ENCODE measurements at regions not wholly inside any gene's neighbourhood (a gene's known extent, or its start where the extent isn't known, plus 50 kb on each side); places are given as distances from the start of the nearest gene placed in this dataset.

DNA sequence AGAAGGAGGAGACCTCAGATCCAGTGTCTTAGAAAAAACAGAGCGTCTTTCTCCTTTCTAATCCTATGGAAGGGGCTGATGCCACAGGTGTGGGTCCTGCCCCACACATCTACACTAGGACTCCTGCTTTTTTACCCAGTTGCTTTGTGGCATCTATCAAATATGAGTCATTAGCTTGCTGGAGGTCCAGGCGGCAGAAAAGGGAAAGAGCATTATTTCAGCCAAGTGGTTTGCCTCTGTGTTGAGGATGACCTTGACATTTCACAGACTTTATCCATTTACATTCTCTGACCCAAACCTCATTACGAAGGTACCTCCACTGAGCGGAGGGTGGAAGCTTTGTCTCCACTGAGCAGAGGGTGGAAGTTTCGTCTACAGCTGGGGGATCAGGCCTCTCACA lies 308.4 kb upstream of the KLF6 start:
- no peak for TF ChIP-seq POLR2A (IDR thresholded peaks at IDR 0.05; ENCODE audit: low read depth, low read length)
- no peak for TF ChIP-seq POLR2AphosphoS5 (IDR thresholded peaks at IDR 0.05; ENCODE audit: low read depth, low read length)

Measured in GM12892 (cell line).